ENCODE measurements at regions not wholly inside any gene's neighbourhood (a gene's known extent, or its start where the extent isn't known, plus 50 kb on each side); places are given as distances from the start of the nearest gene placed in this dataset.

DNA sequence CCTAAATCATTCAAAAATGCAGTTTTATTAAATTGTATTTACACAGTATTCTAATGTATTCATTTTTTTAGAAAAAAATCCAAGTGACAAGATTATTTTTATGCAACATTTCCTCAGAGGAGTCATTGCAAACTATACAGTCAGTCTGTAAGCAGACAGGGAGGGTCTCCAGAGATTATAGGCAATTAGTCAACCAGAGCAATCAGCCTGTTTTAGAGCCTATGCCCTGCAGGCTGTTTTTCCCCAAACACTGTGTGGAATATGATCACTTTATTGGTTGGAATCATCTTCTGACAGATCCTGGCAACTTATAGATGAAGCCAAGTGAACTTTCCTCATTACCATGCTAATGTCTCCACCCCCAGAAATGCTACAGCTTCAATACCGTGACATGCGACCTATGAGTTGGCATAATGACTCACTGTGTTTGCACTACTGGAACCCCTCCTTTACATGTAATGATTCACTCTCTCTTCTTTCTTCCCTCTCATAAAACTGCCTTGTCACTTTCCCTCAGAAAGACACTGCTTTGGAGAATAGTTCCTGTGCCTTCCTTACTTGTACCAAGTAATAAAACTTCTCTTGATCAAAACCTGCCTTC is 577.7 kb upstream of the FTMT start:
- no peak for TF ChIP-seq POLR2A (IDR thresholded peaks at IDR 0.05)
- TF ChIP-seq, protein P1, sequence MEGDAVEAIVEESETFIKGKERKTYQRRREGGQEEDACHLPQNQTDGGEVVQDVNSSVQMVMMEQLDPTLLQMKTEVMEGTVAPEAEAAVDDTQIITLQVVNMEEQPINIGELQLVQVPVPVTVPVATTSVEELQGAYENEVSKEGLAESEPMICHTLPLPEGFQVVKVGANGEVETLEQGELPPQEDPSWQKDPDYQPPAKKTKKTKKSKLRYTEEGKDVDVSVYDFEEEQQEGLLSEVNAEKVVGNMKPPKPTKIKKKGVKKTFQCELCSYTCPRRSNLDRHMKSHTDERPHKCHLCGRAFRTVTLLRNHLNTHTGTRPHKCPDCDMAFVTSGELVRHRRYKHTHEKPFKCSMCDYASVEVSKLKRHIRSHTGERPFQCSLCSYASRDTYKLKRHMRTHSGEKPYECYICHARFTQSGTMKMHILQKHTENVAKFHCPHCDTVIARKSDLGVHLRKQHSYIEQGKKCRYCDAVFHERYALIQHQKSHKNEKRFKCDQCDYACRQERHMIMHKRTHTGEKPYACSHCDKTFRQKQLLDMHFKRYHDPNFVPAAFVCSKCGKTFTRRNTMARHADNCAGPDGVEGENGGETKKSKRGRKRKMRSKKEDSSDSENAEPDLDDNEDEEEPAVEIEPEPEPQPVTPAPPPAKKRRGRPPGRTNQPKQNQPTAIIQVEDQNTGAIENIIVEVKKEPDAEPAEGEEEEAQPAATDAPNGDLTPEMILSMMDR (IDR thresholded peaks at IDR 0.05), result no peak

Data from Peyer's patch (tissue), 4 donors.